Eye (tissue), 1 donor: ENCODE measurements at regions not wholly inside any gene's neighbourhood (a gene's known extent, or its start where the extent isn't known, plus 50 kb on each side); places are given as distances from the start of the nearest gene placed in this dataset.

Experiments used
- DNase-seq: peaks from one replicate; pipeline ENCODE4 v3.0.0-alpha.2; 2015

DNA sequence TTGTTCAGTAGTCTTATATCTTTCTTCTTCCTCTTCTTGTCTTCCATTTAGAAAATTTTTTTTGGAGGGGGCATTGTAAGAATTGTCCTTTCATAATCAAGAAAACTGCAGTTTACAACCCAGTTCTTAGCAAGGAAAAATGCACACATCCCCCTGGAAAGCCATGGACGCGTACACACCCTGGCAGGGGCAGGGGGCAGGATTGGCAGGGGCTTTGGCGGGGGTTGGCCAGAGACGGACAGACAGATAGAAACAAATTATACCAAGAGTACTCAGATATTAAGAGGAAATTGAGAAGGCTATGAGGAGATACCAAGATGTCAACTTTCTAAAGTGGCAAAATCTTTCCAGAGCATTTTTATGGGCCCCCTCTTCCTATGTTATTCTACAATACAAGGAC is 322.5 kb upstream of the CPXCR1 start:
- no peak for DNase-seq

DNA sequence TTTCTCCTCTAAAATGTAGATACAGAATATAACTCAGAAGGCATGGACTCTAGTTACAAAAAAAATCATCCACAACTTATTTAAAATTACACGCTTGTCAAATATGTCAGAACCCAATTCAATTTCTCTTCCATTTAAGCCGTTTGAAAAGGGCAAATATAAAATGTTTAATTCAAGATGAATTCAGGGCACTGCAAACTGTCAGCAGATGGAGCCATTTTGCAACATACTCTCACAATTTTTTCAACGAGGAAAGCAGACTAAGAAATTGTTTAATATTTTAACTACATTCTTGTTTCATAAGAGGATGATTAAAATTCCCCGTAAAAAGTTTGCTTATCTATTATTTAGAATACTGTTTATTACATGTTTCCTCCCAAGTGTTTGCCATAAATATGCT is 321.3 kb upstream of the CPXCR1 start:
- peak; percentile 3 for DNase-seq

GRCh38 chrX:88437563-88437962 is 309.5 kb upstream of the CPXCR1 start:
- no peak for DNase-seq

GRCh38 chrX:88438209-88438608 is 308.8 kb upstream of the CPXCR1 start:
- DNase-seq: no peak

DNA sequence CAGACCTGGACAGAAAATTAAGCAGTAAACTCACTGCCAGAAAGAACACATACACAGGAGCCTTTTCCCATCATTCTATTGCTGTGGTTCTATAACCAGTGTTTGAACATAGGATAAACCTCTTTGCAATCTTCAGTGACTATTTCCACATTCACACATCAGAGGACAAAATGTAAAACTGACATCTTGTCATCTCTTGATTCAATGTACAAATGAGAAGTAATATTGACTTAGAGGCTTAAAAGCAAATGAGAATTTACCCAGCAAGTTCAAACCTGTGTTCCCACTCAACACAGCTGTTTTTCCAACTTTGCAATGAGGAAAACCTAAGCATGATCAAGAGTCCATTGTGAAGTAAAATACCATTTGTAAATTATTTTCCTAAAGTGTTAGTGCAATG is 307.1 kb upstream of the CPXCR1 start:
- DNase-seq: no peak
